ENCODE measurements at regions not wholly inside any gene's neighbourhood (a gene's known extent, or its start where the extent isn't known, plus 50 kb on each side); places are given as distances from the start of the nearest gene placed in this dataset.

DNA sequence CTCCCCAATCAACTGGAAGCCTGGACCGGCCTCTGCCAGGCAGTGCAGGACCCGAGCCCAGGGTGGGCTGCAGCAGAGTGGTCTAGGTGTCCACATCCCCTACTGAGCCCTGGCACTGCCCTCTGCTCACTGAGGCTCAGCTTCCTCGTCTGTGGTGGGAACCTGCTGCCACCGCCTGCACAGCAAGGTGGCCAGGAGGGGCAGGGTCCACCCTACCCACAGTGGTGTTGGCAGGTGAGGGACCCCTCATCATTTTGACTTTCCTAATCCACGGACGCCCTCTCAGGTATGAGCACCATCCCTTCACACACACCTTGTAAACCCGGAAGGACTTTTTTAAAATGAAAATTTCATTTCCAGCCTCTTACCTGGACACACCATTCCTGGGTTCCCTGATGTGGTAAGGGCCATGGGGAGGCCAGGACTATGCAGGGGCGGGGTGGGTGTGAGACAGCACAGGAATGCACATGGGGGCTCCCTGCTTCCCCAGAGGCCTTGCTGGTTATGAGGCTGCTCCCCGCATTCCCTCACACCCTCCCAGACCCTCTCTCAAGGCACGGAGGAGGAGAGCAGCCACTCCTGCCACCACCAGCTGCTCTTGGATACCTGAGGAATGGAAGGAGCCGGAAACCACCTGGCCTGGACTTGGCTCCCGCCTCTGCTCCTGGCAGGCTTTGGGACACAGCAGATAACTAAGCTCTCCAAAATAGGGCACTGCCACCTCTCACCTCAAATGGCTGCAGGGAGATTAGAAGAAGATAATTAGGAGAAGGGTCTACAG, 185.9 kb upstream of the TPM1 start:
- H3K4me3 ChIP-seq (ENCODE audit: low read depth, low read length): no peak overlapping the region
- TF ChIP-seq, protein P1, sequence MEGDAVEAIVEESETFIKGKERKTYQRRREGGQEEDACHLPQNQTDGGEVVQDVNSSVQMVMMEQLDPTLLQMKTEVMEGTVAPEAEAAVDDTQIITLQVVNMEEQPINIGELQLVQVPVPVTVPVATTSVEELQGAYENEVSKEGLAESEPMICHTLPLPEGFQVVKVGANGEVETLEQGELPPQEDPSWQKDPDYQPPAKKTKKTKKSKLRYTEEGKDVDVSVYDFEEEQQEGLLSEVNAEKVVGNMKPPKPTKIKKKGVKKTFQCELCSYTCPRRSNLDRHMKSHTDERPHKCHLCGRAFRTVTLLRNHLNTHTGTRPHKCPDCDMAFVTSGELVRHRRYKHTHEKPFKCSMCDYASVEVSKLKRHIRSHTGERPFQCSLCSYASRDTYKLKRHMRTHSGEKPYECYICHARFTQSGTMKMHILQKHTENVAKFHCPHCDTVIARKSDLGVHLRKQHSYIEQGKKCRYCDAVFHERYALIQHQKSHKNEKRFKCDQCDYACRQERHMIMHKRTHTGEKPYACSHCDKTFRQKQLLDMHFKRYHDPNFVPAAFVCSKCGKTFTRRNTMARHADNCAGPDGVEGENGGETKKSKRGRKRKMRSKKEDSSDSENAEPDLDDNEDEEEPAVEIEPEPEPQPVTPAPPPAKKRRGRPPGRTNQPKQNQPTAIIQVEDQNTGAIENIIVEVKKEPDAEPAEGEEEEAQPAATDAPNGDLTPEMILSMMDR (IDR thresholded peaks at IDR 0.05; ENCODE audit: insufficient read depth, low read depth, low read length): no peak
- H3K36me3 ChIP-seq (ENCODE audit: control insufficient read depth, insufficient read depth, low read length): no peaks in the 10 kb centered on the region
- no peaks in the 10 kb centered on the region for H3K27me3 ChIP-seq (ENCODE audit: control insufficient read depth, insufficient read depth, low read length)
- no peak for DNase-seq (ENCODE audit: low read depth)
- POLR2A ChIA-PET: no interaction called here
- CTCF ChIA-PET: no interaction called here

DNA sequence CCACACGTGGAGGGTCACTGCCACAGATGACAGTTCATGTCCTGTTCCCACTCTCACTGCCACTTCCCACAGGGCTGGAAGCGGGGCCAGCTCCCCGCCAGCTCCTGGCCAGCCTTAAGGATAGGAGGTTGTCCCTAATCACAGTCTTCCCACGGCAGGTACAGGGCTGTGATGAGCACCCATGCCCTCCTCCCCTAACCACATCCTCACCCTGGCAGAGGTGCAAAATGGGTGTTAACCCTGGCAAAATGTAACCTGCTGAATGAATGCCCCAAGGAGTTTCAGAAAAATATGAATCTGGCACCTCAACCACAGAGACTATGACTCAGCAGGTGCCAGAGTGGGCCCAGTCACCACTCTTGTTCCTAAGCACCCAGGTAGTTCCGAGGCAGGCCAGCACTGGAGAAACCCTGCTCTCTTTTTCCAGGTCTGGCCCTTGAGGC, 185.1 kb upstream of the TPM1 start:
- Histone ChIP-seq H3K27me3 (ENCODE audit: control insufficient read depth, insufficient read depth, low read length) (no peaks in the 10 kb centered on the region), H3K36me3 (ENCODE audit: control insufficient read depth, insufficient read depth, low read length) (no peaks in the 10 kb centered on the region), H3K4me3 (ENCODE audit: low read depth, low read length) (no peak overlapping the region)
- TF ChIP-seq, protein P1 (IDR thresholded peaks at IDR 0.05; ENCODE audit: insufficient read depth, low read depth, low read length): no peak
- POLR2A ChIA-PET: no interaction called here
- CTCF ChIA-PET: no interaction called here
- no peak for DNase-seq (ENCODE audit: low read depth)

DNA sequence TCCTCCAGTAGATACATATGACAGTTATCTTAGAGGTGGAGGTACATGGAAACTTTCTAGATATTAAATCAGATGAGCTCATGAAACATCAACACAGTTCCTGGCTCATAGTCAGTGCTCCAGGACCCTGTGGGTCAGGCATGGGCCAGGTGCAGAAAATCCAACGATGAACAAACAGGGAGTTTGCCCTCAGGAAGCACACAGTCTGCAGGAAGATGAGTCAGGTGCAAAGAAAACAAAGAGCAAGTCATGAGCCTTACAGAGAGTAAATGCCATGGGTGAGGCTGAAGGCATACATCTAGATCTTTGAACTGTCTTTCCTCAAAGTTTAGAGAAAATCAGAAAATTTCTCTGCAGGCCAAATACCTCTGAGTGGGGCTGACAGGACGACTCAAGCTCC, 184.2 kb upstream of the TPM1 start:
- TF ChIP-seq, protein P1 (IDR thresholded peaks at IDR 0.05; ENCODE audit: insufficient read depth, low read depth, low read length): no peak
- Histone ChIP-seq H3K4me3 (ENCODE audit: low read depth, low read length) (no peak overlapping the region), H3K27me3 (ENCODE audit: control insufficient read depth, insufficient read depth, low read length) (no peaks in the 10 kb centered on the region), H3K36me3 (ENCODE audit: control insufficient read depth, insufficient read depth, low read length) (no peaks in the 10 kb centered on the region)
- CTCF ChIA-PET: no interaction called here
- POLR2A ChIA-PET: interaction anchor here (0.6 kb wide), 1 partner anchor 229 kb away, joined by 3 read pairs; no protein-coding TSS in a partner anchor
- no peak for DNase-seq (ENCODE audit: low read depth)

DNA sequence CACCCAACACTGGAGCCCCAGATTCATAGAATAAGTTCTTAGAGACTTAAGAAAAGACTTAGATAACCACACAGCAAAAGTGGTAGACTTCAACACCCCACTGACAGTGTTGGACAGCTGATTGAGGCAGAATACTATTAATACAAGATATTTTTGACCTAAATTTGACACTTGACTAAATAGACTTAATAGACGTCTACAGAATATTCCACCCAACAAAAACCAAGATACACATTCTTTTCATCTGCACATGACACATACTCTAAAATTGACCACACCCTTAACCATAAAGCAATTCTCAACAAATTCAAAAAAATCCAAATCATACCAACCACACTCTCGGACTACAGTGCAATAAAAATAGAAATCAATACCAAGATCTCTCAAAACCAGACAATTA, 179.8 kb upstream of the TPM1 start:
- Histone ChIP-seq H3K4me3 (ENCODE audit: low read depth, low read length) (no peak overlapping the region), H3K27me3 (ENCODE audit: control insufficient read depth, insufficient read depth, low read length) (no peaks in the 10 kb centered on the region), H3K36me3 (ENCODE audit: control insufficient read depth, insufficient read depth, low read length) (no peaks in the 10 kb centered on the region)
- TF ChIP-seq, protein P1 (IDR thresholded peaks at IDR 0.05; ENCODE audit: insufficient read depth, low read depth, low read length): no peak
- POLR2A ChIA-PET: no interaction called here
- CTCF ChIA-PET: no interaction called here
- DNase-seq (ENCODE audit: low read depth): no peak

DNA sequence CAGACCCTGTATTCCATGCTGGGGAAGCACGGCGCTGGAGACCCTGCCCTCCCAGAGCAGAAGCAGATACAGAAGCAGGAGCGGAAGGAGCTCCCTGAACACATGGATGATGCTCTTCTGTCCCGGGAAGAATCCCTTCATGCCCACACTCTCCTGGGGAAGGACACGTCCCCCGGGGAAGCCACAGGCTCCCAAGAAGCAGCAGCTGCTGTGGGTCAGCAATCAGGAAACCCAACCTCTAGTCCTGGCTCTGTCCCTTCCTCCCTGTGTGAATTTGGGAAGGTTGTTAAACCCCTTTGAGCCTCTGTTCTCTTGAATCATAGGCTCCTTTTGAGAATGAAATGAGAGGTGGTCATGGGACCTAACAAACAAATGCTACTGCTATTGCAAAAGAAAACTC, 176.2 kb upstream of the TPM1 start:
- no peaks in the 10 kb centered on the region for H3K36me3 ChIP-seq (ENCODE audit: control insufficient read depth, insufficient read depth, low read length)
- no peak for DNase-seq (ENCODE audit: low read depth)
- no peaks in the 10 kb centered on the region for H3K27me3 ChIP-seq (ENCODE audit: control insufficient read depth, insufficient read depth, low read length)
- TF ChIP-seq, protein P1 (IDR thresholded peaks at IDR 0.05; ENCODE audit: insufficient read depth, low read depth, low read length): no peak
- CTCF ChIA-PET: interaction anchor here (1.1 to 1.4 kb wide), 2 partner anchors 13 to 14 kb away, joined by 3 to 5 read pairs; no protein-coding TSS in a partner anchor
- POLR2A ChIA-PET: no interaction called here
- H3K4me3 ChIP-seq (ENCODE audit: low read depth, low read length): no peak overlapping the region
